ENCODE measurements at regions not wholly inside any gene's neighbourhood (a gene's known extent, or its start where the extent isn't known, plus 50 kb on each side); places are given as distances from the start of the nearest gene placed in this dataset.

GRCh38 chr3:105094588-105094987 lies 272.1 kb upstream of the ALCAM start:
- Histone ChIP-seq H3K27me3 (ENCODE audit: control insufficient read depth in 3 of 3, insufficient read depth in 3 of 3, low read length in 3 of 3) (no peaks in the 10 kb centered on the region), H3K4me3 (ENCODE audit: low read length in 3 of 3) (no peak overlapping the region), H3K36me3 (ENCODE audit: control insufficient read depth in 3 of 3, insufficient read depth in 3 of 3, low read length in 3 of 3) (no peaks in the 10 kb centered on the region), H3K9ac (ENCODE audit: low read depth in 1 of 3, low read length in 3 of 3) (no peak overlapping the region), H3K9me3 (ENCODE audit: control insufficient read depth in 3 of 3, low read length in 3 of 3) (no peaks in the 10 kb centered on the region), H3K27ac (ENCODE audit: low read depth, low read length) (no peak overlapping the region), H3K4me1 (ENCODE audit: control insufficient read depth in 3 of 3, insufficient read depth in 3 of 3, low read length in 3 of 3) (no peaks in the 10 kb centered on the region)

DNA sequence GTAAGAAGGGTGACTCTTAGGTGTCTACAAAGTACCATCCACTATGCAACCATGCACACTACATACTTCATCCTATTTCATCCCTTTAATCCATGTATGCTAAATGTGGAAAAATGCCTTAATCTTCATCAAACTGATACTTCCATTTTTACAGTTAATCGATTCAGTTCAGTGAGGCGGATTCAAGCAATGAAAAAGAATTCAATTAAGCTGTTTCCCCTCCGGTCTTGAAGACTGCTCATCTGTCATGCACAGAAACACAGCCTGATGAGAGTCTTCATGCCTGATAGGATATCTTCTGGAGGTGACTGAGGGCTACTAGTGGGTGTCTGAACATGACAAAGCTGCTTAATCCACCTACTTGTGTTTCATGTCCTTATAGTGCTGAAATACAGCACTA lies 270.6 kb upstream of the ALCAM start:
- Histone ChIP-seq H3K27me3 (ENCODE audit: control insufficient read depth in 3 of 3, insufficient read depth in 3 of 3, low read length in 3 of 3) (no peaks in the 10 kb centered on the region), H3K9ac (ENCODE audit: low read depth in 1 of 3, low read length in 3 of 3) (no peak overlapping the region), H3K36me3 (ENCODE audit: control insufficient read depth in 3 of 3, insufficient read depth in 3 of 3, low read length in 3 of 3) (no peaks in the 10 kb centered on the region), H3K4me1 (ENCODE audit: control insufficient read depth in 3 of 3, insufficient read depth in 3 of 3, low read length in 3 of 3) (no peaks in the 10 kb centered on the region), H3K4me3 (ENCODE audit: low read length in 3 of 3) (no peak overlapping the region), H3K27ac (ENCODE audit: low read depth, low read length) (no peak overlapping the region), H3K9me3 (ENCODE audit: control insufficient read depth in 3 of 3, low read length in 3 of 3) (no peaks in the 10 kb centered on the region)

- no peak overlapping the region for H3K9ac ChIP-seq (ENCODE audit: low read depth in 1 of 3, low read length in 3 of 3)
- no peaks in the 10 kb centered on the region for H3K36me3 ChIP-seq (ENCODE audit: control insufficient read depth in 3 of 3, insufficient read depth in 3 of 3, low read length in 3 of 3)
- H3K27me3 ChIP-seq (ENCODE audit: control insufficient read depth in 3 of 3, insufficient read depth in 3 of 3, low read length in 3 of 3) = no peaks in the 10 kb centered on the region
Observed at GRCh38 chr3:105101603-105102002, 265.1 kb upstream of the ALCAM start.

DNA sequence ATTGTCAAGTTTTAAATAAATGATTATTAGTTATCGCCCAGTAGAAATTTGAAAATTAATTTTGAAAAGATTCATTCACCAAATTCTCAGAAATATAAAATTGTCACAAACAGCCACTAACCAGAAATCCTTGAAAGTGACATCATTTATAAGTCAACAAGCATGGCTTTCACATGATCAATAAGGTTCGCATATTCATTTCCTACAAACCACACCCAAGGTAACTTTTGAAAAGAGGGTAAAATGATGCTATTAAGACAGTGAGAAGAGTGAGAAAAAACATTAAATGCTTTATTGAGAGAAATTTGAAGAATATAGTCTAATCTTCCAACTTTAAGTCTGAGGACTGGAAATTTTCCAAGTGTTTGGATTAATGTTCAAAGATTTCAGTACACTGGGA lies 263.6 kb upstream of the ALCAM start:
- Histone ChIP-seq H3K36me3 (ENCODE audit: control insufficient read depth in 3 of 3, insufficient read depth in 3 of 3, low read length in 3 of 3) (no peaks in the 10 kb centered on the region), H3K9ac (ENCODE audit: low read depth in 1 of 3, low read length in 3 of 3) (no peak overlapping the region), H3K9me3 (ENCODE audit: control insufficient read depth in 3 of 3, low read length in 3 of 3) (no peaks in the 10 kb centered on the region), H3K27ac (ENCODE audit: low read depth, low read length) (no peak overlapping the region), H3K27me3 (ENCODE audit: control insufficient read depth in 3 of 3, insufficient read depth in 3 of 3, low read length in 3 of 3) (no peaks in the 10 kb centered on the region), H3K4me1 (ENCODE audit: control insufficient read depth in 3 of 3, insufficient read depth in 3 of 3, low read length in 3 of 3) (no peaks in the 10 kb centered on the region), H3K4me3 (ENCODE audit: low read length in 3 of 3) (no peak overlapping the region)

More at GRCh38 chr3:105101603-105102002, 265.1 kb upstream of the ALCAM start:
- Histone ChIP-seq H3K4me1 (ENCODE audit: control insufficient read depth in 3 of 3, insufficient read depth in 3 of 3, low read length in 3 of 3) (no peaks in the 10 kb centered on the region), H3K9me3 (ENCODE audit: control insufficient read depth in 3 of 3, low read length in 3 of 3) (no peaks in the 10 kb centered on the region), H3K4me3 (ENCODE audit: low read length in 3 of 3) (no peak overlapping the region), H3K27ac (ENCODE audit: low read depth, low read length) (no peak overlapping the region)

DNA sequence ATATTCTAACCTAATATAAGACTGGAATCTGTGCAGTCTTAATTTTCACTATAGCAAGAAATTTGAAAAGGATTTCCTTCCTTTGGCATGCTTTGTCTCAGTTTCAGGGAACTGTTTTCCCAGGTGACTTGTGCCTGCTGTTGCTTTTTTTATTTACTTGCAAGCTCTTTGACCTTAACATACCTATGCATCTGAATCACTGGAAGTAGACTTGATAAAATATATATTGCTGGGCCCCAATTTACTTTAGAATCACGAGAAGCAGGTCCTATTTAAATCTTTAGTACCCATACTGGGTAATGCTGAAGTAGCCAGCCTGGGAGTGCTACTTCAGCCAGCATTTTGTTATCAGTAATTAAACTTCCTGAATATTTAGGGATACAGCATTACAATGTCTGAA lies 257.9 kb upstream of the ALCAM start:
- no peak overlapping the region for H3K4me3 ChIP-seq (ENCODE audit: low read length in 3 of 3)
- no peak overlapping the region for H3K27ac ChIP-seq (ENCODE audit: low read depth, low read length)
- no peaks in the 10 kb centered on the region for H3K4me1 ChIP-seq (ENCODE audit: control insufficient read depth in 3 of 3, insufficient read depth in 3 of 3, low read length in 3 of 3)
- no peaks in the 10 kb centered on the region for H3K27me3 ChIP-seq (ENCODE audit: control insufficient read depth in 3 of 3, insufficient read depth in 3 of 3, low read length in 3 of 3)
- no peaks in the 10 kb centered on the region for H3K36me3 ChIP-seq (ENCODE audit: control insufficient read depth in 3 of 3, insufficient read depth in 3 of 3, low read length in 3 of 3)
- H3K9me3 ChIP-seq (ENCODE audit: control insufficient read depth in 3 of 3, low read length in 3 of 3) = no peaks in the 10 kb centered on the region
- no peak overlapping the region for H3K9ac ChIP-seq (ENCODE audit: low read depth in 1 of 3, low read length in 3 of 3)

- H3K9me3 ChIP-seq (ENCODE audit: control insufficient read depth in 3 of 3, low read length in 3 of 3) = no peaks in the 10 kb centered on the region
- H3K4me1 ChIP-seq (ENCODE audit: control insufficient read depth in 3 of 3, insufficient read depth in 3 of 3, low read length in 3 of 3) = no peaks in the 10 kb centered on the region
- H3K36me3 ChIP-seq (ENCODE audit: control insufficient read depth in 3 of 3, insufficient read depth in 3 of 3, low read length in 3 of 3) = no peaks in the 10 kb centered on the region
- H3K27me3 ChIP-seq (ENCODE audit: control insufficient read depth in 3 of 3, insufficient read depth in 3 of 3, low read length in 3 of 3) = no peaks in the 10 kb centered on the region
- no peak overlapping the region for H3K9ac ChIP-seq (ENCODE audit: low read depth in 1 of 3, low read length in 3 of 3)
- no peak overlapping the region for H3K4me3 ChIP-seq (ENCODE audit: low read length in 3 of 3)
- no peak overlapping the region for H3K27ac ChIP-seq (ENCODE audit: low read depth, low read length)
Observed at GRCh38 chr3:105118905-105119304, 247.8 kb upstream of the ALCAM start.

GRCh38 chr3:105119801-105120340 lies 246.8 kb upstream of the ALCAM start:
- Histone ChIP-seq H3K27me3 (ENCODE audit: control insufficient read depth in 3 of 3, insufficient read depth in 3 of 3, low read length in 3 of 3) (no peaks in the 10 kb centered on the region), H3K9ac (ENCODE audit: low read depth in 1 of 3, low read length in 3 of 3) (no peak overlapping the region), H3K36me3 (ENCODE audit: control insufficient read depth in 3 of 3, insufficient read depth in 3 of 3, low read length in 3 of 3) (no peaks in the 10 kb centered on the region), H3K9me3 (ENCODE audit: control insufficient read depth in 3 of 3, low read length in 3 of 3) (no peaks in the 10 kb centered on the region), H3K4me3 (ENCODE audit: low read length in 3 of 3) (no peak overlapping the region), H3K27ac (ENCODE audit: low read depth, low read length) (no peak overlapping the region), H3K4me1 (ENCODE audit: control insufficient read depth in 3 of 3, insufficient read depth in 3 of 3, low read length in 3 of 3) (no peaks in the 10 kb centered on the region)

DNA sequence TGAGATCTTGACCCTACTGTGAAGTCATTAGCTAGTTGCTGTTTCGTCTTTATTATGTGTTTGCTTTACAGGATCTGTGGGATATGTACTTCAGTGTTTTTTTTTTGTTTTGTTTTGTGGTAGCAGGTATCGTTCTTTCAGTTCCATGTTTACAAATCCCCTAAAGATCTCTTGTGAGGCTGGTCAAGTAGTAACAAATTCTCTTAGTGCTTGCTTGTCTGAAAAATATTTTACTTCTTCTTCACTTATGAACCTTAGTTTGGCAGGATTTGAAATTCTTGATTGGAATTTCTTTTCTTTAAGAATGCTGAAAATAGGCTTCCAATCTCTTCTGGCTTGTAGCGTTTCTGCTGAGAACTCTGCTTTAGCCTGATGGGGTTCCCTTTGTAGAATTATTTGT lies 235.8 kb upstream of the ALCAM start:
- H3K9ac ChIP-seq (ENCODE audit: low read depth in 1 of 3, low read length in 3 of 3) = no peak overlapping the region
- H3K4me3 ChIP-seq (ENCODE audit: low read length in 3 of 3) = no peak overlapping the region
- peaks cover 0 to 3% (median 0%) of the 10 kb centered on the region in 3 donors for H3K9me3 ChIP-seq (ENCODE audit: control insufficient read depth in 3 of 3, low read length in 3 of 3)
- no peak overlapping the region for H3K27ac ChIP-seq (ENCODE audit: low read depth, low read length)
- no peaks in the 10 kb centered on the region for H3K4me1 ChIP-seq (ENCODE audit: control insufficient read depth in 3 of 3, insufficient read depth in 3 of 3, low read length in 3 of 3)
- no peaks in the 10 kb centered on the region for H3K36me3 ChIP-seq (ENCODE audit: control insufficient read depth in 3 of 3, insufficient read depth in 3 of 3, low read length in 3 of 3)
- H3K27me3 ChIP-seq (ENCODE audit: control insufficient read depth in 3 of 3, insufficient read depth in 3 of 3, low read length in 3 of 3) = no peaks in the 10 kb centered on the region

DNA sequence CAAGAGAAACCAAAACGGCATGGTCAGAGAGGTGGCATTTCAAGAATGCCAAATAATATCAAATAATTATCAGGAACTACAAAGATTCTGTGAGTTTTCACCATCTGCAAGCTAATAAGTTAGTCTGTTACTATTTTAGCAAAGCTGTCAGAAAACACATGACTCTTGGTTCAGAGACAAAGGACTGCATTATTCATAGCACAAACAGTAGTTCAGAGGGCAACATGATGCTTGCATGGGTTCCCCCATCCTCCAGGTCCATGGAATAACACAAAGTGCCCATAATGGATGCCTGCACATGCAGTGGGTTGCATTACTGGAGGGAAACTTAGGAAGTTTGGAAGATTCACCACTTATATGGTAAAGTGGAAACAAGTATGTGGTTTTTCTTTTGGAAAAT lies 228.8 kb upstream of the ALCAM start:
- H3K4me1 ChIP-seq (ENCODE audit: control insufficient read depth in 3 of 3, insufficient read depth in 3 of 3, low read length in 3 of 3) = no peaks in the 10 kb centered on the region
- no peaks in the 10 kb centered on the region for H3K27me3 ChIP-seq (ENCODE audit: control insufficient read depth in 3 of 3, insufficient read depth in 3 of 3, low read length in 3 of 3)
- H3K4me3 ChIP-seq (ENCODE audit: low read length in 3 of 3) = no peak overlapping the region
- H3K36me3 ChIP-seq (ENCODE audit: control insufficient read depth in 3 of 3, insufficient read depth in 3 of 3, low read length in 3 of 3) = no peaks in the 10 kb centered on the region
- H3K9ac ChIP-seq (ENCODE audit: low read depth in 1 of 3, low read length in 3 of 3) = no peak overlapping the region
- H3K27ac ChIP-seq (ENCODE audit: low read depth, low read length) = no peak overlapping the region
- H3K9me3 ChIP-seq (ENCODE audit: control insufficient read depth in 3 of 3, low read length in 3 of 3) = no peaks in the 10 kb centered on the region

DNA sequence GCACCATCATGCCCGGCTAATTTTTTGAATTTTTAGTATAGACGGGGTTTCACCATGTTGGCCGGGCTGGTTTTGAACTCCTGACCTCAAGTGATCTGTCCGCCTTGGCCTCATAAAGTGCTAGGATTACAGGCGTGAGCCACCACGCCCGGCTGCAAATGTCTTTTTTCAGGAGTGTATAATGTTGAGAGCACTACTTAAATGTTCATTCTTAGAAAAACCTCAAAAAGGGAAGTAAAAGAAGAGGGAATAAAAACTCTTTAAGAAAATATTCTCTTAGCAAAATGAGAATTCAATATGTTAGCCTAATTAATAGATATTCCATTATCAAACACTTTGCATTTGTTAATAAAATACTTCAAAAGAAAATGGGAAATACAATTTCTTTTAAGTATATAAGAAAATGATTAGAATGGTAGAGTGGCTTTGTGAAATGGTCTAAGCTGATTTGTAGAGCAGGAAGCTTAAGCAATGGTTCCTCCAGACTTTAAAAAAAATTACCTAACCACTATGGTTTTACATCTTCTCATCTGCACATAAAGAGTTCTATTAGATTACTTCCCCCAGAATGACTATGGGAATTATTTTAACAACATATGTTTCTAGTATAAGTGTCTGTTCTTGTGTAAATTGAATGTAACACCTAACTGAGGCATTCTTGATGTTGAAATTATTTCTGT lies 226.7 kb upstream of the ALCAM start:
- no peaks in the 10 kb centered on the region for H3K9me3 ChIP-seq (ENCODE audit: control insufficient read depth in 3 of 3, low read length in 3 of 3)
- H3K27me3 ChIP-seq (ENCODE audit: control insufficient read depth in 3 of 3, insufficient read depth in 3 of 3, low read length in 3 of 3) = no peaks in the 10 kb centered on the region
- H3K4me3 ChIP-seq (ENCODE audit: low read length in 3 of 3) = no peak overlapping the region
- no peaks in the 10 kb centered on the region for H3K36me3 ChIP-seq (ENCODE audit: control insufficient read depth in 3 of 3, insufficient read depth in 3 of 3, low read length in 3 of 3)
- H3K9ac ChIP-seq (ENCODE audit: low read depth in 1 of 3, low read length in 3 of 3) = no peak overlapping the region
- no peaks in the 10 kb centered on the region for H3K4me1 ChIP-seq (ENCODE audit: control insufficient read depth in 3 of 3, insufficient read depth in 3 of 3, low read length in 3 of 3)
- H3K27ac ChIP-seq (ENCODE audit: low read depth, low read length) = no peak overlapping the region

Data from skeletal muscle tissue (tissue), 3 donors.